ENCODE measurements at regions not wholly inside any gene's neighbourhood (a gene's known extent, or its start where the extent isn't known, plus 50 kb on each side); places are given as distances from the start of the nearest gene placed in this dataset.

DNA sequence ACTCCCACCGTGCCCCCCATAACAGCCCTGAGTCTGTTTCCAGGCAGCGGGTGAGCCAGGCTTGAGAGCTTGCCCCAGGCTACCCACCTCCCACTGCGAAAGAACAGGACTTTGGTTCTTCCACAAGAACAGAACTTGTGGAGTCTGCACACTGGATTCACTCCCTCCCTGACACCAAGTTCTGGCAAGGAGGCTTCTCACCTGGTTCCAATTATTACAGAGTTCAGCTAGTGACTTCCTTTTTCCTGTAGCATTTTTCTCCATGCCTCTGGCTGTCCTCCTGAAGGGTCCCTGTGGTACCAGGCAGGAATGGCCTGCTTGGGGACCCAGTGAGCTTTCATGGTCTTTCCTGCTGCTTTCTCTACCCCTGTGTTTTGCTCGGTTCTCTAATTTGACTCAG lies 208.6 kb upstream of the SFRP2 start:
- TF ChIP-seq CTCF (IDR thresholded peaks at IDR 0.05): no peak

GRCh38 chr4:153989505-153989904 lies 200.6 kb upstream of the SFRP2 start:
- H3K4me1 ChIP-seq (ENCODE audit: control insufficient read depth in 1 of 2, insufficient read depth in 1 of 2, low read depth in 1 of 2, low read length in 1 of 2): no peaks in the 10 kb centered on the region
- no peaks in the 10 kb centered on the region for H3K36me3 ChIP-seq
- no peaks in the 10 kb centered on the region for H3K27me3 ChIP-seq
- H3K27ac ChIP-seq: no peak overlapping the region
- TF ChIP-seq CTCF (IDR thresholded peaks at IDR 0.05): no peak
- H3K4me3 ChIP-seq (ENCODE audit: low read depth in 1 of 2, low read length in 1 of 2): no peak overlapping the region
- H3K9me3 ChIP-seq: no peaks in the 10 kb centered on the region

More for the DNA sequence above, 208.6 kb upstream of the SFRP2 start:
- H3K27me3 ChIP-seq: no peaks in the 10 kb centered on the region
- no peak overlapping the region for H3K4me3 ChIP-seq (ENCODE audit: low read depth in 1 of 2, low read length in 1 of 2)
- no peaks in the 10 kb centered on the region for H3K36me3 ChIP-seq
- H3K27ac ChIP-seq: no peak overlapping the region
- H3K4me1 ChIP-seq (ENCODE audit: control insufficient read depth in 1 of 2, insufficient read depth in 1 of 2, low read depth in 1 of 2, low read length in 1 of 2): no peaks in the 10 kb centered on the region
- H3K9me3 ChIP-seq: no peaks in the 10 kb centered on the region

- no peak for TF ChIP-seq CTCF (IDR thresholded peaks at IDR 0.05)
Observed at GRCh38 chr4:153988492-153989363, 199.8 kb upstream of the SFRP2 start.

DNA sequence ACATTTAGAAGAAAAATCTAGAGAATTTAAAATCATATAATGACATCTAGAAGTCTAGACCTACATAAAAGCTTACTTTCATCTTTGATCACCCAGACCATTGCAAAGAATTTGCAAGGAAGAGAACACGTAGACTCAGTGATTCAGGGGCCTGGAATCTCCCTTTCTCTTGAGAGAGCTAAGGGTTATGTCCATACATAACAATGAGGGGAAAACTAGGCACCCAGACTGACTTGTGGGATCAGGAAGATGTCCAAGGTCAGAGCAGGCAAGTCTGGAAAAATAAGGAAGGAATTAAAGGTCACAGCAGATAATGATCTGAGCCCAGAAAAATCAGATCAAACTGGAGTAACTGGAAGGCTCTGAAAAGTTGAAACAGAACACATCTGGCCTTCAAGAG lies 198.4 kb upstream of the SFRP2 start:
- H3K9me3 ChIP-seq: no peaks in the 10 kb centered on the region
- H3K36me3 ChIP-seq: no peaks in the 10 kb centered on the region
- no peaks in the 10 kb centered on the region for H3K27me3 ChIP-seq
- H3K27ac ChIP-seq: no peak overlapping the region
- H3K4me3 ChIP-seq (ENCODE audit: low read depth in 1 of 2, low read length in 1 of 2): no peak overlapping the region
- no peaks in the 10 kb centered on the region for H3K4me1 ChIP-seq (ENCODE audit: control insufficient read depth in 1 of 2, insufficient read depth in 1 of 2, low read depth in 1 of 2, low read length in 1 of 2)
- TF ChIP-seq CTCF (IDR thresholded peaks at IDR 0.05): no peak

More at GRCh38 chr4:153988492-153989363, 199.8 kb upstream of the SFRP2 start:
- no peaks in the 10 kb centered on the region for H3K27me3 ChIP-seq
- H3K4me3 ChIP-seq (ENCODE audit: low read depth in 1 of 2, low read length in 1 of 2): no peak overlapping the region
- no peaks in the 10 kb centered on the region for H3K36me3 ChIP-seq
- H3K4me1 ChIP-seq (ENCODE audit: control insufficient read depth in 1 of 2, insufficient read depth in 1 of 2, low read depth in 1 of 2, low read length in 1 of 2): no peaks in the 10 kb centered on the region
- H3K9me3 ChIP-seq: no peaks in the 10 kb centered on the region
- H3K27ac ChIP-seq: no peak overlapping the region

GRCh38 chr4:153976954-153977353 lies 188.1 kb upstream of the SFRP2 start:
- Histone ChIP-seq H3K36me3 (no peaks in the 10 kb centered on the region), H3K4me1 (ENCODE audit: control insufficient read depth in 1 of 2, insufficient read depth in 1 of 2, low read depth in 1 of 2, low read length in 1 of 2) (no peaks in the 10 kb centered on the region), H3K27me3 (no peaks in the 10 kb centered on the region), H3K9me3 (no peaks in the 10 kb centered on the region), H3K27ac (no peak overlapping the region), H3K4me3 (ENCODE audit: low read depth in 1 of 2, low read length in 1 of 2) (no peak overlapping the region)
- TF ChIP-seq CTCF (IDR thresholded peaks at IDR 0.05): no peak

Data from neutrophil (primary cell).